Hematopoietic multipotent progenitor cell treated with erythropoietin and hydrocortisone succinate and interleukin-3 and kit ligand, for 15 days (in vitro differentiated cells): ENCODE measurements at regions not wholly inside any gene's neighbourhood (a gene's known extent, or its start where the extent isn't known, plus 50 kb on each side); places are given as distances from the start of the nearest gene placed in this dataset.
"Not testable (repeated sequence)": the region's sequence is repeated elsewhere in the genome, so short reads cannot be mapped to it uniquely, and the experiment has no call there.

Experiments used
- DNase-seq: peaks from one replicate; pipeline ENCODE4 v3.0.0-alpha.2; 2015; ENCODE audit warnings: low spot score

DNA sequence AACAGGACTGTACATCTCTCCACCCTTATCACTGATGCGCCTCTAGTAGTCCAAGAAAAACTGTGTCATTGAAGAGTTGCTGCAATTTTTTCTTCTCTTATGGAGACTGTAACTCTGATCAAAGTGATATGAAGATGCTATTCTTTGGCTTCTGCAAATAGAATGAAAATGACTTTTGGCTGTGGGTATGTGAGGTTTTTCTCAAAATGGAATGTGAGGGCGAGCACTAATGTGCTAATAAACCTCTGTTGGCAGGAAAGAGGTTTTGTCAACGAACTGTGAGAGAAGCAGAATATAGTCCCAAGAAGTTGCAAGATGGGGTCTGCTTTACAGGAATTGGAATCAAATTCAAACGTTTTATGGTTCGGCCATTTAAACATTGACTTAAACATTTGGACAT lies 252.0 kb upstream of the GAS1 start:
- DNase-seq, result no peak

DNA sequence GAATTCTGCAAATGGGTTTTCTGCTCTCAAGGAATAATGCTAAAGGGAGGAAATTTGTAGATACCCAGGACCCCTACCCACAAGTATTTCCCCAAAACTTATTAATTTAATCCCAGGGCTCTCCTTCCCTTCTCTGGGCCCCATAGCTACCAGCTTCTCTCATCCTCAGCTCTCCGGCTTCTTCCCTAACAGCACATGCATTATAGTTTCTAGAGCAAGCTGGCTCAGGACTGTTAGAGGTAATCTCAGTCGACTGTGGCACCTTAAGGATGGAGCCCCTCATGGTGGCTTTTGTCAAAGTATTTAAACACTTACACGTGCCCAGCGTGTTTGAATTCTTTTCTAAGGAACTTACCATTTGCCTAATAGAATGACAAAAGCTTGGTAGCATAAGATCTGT lies 252.5 kb upstream of the GAS1 start:
- no peak for DNase-seq

DNA sequence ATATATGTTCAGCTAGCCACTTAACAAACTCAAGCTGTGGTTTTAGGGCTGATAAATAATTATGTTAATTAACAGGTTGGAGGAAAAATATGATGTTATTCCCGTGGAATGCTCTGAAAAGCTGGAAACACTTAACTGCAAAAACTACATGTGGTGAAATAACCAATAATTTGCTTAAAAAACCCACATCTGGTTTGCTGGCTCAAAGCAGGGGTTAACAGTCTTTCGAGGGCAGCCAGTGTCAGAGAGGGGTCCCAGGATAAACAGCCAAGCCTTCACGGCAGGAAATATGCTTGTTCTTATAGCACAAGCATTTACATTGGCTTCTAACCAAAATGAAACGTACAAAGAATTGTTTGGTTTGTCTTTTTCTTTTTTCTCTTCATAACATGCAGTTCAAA lies 254.0 kb upstream of the GAS1 start:
- DNase-seq, result no peak

DNA sequence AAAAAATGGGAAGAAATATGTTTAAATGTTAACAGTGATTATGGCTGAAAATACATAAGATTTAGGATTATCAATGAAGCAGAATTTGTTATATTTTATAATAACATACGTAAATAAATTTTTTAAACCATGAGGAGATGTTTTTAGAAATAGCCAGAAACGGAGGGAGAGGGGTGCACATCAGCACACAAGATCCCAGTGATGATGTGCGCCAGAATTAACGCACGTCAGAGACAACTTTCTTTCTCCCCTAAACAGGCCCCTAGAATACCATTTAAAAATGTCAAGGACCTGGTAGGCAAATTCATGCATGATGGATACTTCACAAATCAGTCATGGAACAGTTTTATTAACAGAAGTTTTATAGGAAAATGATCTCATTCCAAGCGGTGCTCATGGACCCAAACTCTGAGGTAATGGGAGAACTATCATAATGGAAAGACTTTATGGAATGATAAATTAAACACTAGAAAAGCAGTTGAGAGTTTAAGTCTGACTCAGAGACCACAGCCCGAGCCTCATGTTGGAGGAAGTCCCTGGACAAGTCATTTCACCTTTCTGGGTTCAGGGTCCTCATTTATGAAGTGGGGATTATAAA lies 258.9 kb upstream of the GAS1 start:
- no peak for DNase-seq

DNA sequence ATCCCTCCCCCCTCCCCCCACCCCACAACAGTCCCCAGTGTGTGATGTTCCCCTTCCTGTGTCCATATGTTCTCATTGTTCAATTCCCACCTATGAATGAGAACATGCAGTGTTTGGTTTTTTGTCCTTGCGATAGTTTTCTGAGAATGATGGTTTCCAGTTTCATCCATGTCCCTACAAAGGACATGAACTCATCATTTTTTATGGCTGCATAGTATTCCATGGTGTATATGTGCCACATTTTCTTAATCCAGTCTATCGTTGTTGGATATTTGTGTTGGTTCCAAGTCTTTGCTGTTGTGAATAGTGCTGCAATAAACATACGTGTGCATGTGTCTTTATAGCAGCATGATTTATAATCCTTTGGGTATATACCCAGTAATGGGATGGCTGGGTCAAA lies 263.4 kb upstream of the GAS1 start:
- DNase-seq, result not testable (repeated sequence)

DNA sequence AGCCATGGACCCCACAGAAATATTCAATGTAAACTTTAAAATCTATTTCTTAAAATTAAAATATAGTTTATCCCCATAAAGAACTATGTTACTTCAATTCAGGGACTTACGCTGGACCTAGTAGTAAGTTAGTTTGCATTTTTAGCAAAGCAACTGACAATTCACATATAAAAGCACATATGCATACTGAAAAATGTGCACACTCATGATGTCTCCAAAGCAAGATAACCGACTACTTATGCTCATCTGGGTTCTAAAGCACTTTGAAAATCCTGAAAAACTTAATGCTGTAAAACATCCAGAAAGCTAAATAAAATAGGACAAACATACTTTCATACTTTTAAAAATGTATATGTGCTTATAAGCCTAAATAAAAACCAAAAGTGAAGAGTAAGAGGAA lies 264.4 kb upstream of the GAS1 start:
- no peak for DNase-seq

DNA sequence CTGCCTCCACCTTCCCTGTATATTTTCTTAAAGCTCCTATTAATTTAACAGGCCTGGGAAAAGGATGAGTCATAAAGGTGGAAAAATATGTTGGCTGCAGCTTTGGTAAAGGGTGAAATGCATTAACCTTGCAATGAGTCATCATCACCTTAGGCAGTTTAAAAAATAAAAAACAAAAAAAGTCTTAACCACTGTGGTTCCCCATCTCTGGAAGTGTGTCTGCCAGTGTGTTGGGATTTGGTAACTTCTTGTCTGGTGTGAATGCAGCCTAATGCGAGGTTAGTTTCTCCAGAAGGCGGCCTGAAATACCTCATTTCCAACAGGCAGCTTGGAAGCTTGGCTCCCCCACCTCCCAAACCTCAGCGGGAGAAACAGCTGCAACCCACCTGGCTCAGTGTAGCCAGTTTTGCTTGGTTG lies 265.3 kb upstream of the GAS1 start:
- no peak for DNase-seq

DNA sequence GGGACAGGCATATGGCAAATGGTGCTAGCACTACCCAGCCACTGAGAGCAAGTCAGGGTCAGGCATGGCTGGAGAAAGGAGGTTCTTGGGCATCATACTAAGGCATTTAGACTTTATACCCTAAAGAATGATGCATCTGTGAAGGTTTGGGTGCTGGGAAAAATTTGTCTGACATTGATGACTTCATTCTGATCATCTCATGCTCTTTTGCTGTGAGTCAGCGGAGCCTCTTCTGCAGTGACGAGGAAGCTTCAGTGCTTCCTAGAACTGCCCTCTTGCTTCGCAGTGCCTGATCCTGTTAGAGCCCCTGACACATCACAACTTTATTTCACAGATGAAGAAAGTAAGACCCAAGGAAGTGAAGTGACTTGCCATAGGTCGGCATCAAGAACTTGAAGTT lies 266.6 kb upstream of the GAS1 start:
- no peak for DNase-seq

DNA sequence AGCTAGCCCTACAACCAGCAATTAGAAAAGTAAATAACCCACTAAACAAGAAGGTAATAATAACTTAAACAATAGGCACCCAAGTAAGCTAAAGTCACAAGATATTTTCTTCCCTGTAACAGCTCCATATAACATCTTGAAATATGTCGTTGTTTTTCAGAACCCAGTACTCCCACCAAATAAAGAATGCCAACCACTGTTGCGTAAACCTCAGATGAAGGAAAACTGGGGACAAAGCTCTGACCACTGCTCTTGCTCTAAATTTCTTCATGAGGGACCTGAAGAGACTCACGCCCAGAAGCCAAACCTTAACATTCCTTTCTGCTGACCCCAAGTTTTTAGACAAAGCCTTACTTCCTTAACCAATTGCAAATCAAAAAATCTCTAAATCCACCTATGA lies 267.7 kb upstream of the GAS1 start:
- no peak for DNase-seq

DNA sequence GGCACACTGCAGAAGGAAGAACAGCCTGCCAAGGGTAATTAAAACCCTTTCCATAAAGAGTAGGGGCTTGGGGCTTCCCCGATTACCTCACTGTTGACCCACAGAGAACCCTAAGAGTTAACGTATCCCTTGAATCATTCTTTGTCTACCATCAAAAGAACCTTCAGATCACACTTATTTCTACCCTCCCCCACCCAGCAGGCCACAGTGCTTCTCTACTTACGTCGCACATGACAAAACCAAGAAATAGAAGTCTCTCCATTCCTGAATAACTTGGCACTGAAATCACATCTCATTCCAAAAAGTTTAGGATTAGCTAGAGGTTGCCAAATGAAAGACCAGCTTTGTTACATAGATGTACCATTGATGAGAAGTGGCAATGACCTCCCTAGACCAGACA lies 268.7 kb upstream of the GAS1 start:
- DNase-seq, result no peak

DNA sequence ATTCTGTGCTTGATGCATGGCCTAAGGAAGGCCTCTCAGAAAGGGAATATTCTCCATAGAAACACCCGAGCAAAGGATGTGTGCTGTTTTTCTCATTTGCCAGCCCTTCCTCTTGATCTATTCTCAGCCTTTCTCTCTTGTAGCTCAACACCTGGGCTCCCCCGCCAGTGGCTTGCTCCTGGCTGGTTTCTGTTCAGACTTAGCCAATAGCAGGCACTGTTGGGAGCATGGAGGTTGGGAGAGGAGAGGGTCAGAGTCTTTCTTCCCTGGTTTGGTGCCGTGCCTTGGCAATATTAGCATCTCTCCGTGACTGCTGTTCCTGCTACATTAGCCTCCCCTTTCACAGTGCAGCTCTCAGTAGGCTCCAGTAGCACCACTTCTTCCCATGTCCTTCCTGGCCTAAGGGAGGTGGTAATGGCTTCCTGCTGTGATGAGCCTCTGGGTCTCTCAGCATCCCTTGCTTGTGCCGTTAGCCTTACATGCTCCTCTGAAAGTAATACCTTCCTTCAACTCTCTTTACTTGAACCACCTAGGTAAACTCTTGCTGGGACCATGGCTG lies 269.7 kb upstream of the GAS1 start:
- DNase-seq, result no peak

DNA sequence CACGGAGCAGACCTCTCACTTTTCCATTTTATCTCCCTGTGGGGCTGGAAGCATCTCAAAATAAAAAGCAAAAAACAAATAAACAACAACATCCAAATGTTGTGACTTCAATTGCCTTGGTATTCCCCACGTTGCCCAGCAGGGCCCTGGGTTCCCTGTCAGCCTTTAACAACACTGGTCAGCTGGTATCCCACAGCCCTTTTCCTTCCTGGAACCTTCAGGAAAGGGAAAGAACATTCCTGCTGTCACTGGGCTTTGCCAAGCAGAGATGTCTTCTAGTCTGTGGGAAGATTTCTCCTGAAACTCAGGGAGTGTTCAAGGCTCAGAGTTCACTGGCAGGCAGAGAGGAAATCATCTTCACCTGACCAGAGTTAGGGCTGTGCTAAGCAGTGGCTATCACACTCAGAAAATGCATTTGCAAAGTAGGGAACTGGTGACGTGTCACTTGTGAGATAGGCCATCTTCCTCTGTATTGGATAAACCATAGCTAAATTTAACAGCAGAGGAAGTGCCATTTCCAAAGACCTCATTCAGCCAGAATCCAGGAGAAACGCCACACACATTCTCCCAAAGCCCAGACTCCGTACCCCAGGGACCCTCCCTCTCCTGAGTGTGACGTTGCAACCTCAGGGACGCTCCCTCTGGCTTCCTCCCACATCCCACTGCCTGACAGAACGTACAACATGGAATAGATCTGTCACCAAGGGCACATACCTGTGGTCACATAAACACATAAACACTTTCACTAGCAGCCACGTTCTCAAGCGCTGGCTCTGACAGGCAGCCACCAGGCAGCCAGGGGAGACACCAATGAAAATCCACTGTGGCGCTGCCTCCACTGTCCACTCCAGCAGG lies 274.0 kb upstream of the DAPK1 start:
- DNase-seq, result no peak

DNA sequence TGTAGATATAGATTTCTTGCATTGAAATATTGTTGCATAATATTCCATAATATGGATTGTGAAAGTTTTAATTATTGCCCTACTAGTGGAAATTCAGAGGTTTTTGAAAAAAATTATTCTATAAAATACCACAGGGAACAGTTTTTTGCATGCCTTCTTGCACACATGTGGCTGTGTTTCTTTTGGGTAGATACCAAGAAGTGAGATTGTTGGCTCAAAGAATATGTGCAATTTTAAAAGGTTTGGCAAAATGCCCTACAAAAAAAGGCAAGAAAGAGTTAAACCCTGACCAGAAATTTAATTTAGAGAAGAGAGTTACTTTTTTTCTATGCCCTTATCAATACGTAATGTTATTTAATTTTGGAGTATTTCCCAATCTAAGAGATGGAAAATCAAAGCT lies 270.8 kb upstream of the DAPK1 start:
- no peak for DNase-seq

DNA sequence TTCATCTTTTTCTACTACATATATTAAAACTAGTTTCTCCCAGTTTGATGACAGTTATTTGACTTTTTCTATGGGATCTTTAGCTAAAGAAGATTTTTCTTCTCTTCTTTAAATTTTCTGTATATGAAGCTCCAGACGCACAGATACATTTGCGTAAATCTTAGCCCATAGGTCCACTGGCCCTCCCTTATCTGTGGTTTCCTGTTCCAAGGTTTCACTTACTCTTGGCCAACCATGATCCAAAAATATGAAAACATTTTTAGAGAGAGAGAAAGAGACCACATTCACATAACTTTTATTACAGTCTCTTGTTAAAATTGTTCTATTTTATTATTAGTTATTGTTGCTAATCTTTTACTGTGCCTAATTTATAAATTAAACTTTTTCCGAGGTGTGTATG lies 270.2 kb upstream of the DAPK1 start:
- DNase-seq, result no peak

DNA sequence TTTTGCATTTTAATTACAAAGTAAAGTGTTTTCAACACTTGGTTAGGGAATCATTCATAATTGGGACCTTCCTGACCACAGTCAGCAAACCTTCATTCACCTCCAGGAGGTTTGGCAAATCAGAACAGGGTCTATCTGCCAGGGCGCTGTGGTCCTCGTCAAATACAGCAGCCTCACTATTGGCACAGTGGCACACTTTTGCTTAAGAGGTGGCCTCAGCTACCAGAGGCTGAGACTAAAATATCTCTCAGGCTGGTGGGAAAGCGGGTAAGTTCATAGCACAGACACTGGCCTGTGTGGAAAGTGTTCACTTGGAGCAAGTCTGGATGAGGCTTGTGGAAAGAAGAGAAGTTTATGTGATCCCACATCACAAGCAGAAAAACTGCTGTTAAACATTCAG lies 268.6 kb upstream of the DAPK1 start:
- no peak for DNase-seq

DNA sequence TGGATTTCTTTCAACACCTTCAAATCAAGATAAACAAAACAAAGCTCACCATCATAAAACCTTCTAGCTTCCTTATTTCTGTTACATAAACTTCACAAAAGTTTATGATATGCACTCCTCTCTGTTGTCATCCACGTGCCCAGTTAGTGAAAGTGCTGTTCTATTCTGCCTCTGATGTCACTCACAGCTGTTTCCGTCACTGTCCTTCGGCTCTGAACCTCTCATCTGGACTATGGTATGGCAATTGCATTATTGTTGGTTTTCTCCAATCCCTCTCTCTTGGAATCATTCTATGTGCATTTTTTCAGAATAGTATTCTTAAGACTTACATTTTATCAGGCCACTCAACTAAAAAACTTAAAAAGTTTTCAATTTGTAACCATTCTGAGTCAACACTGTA lies 264.2 kb upstream of the DAPK1 start:
- no peak for DNase-seq

DNA sequence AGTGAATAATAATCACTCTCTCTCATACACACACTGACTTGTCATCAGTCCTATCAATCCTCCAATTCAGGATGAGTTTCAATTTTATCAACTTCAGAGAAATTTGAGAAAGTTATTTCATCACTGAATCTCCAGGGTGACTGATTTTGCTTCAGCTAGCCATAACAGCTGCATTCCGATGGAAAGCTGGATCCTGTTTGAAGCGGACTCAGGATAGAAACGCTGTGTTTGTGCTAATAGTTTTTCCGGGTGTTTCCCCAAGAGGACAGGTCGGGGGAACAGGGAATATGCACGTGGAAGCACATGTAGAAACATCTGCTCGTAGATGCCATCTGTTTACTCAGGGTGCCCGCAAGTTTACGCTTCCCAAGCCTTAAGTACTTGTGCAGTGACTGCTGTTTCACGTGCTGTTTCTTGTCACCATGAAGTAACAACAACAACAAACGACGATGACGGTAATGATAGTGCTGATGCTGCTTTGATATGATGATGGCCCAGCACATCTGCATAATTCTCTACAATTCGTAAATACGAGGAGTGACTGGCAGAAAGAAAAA lies 263.7 kb upstream of the DAPK1 start:
- no peak for DNase-seq

DNA sequence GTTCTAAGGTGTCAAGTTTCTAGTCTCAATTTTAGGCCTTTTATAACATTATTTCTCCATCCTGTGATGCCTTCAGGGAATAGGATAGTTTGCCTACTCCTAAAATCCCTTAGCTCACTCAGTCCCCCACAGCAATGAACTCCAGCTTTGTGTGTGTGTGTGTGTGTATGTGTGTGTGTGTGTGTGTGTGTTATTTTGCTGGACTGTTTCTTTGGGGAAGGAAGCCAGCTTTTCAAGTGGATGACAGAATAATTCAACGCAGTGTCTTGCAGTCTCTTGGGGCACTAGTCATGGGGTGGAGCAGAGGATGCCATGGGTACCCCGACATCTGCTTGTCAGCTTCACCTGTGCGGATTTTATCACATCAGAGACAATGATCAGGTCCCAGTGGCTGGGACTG lies 262.8 kb upstream of the DAPK1 start:
- no peak for DNase-seq

DNA sequence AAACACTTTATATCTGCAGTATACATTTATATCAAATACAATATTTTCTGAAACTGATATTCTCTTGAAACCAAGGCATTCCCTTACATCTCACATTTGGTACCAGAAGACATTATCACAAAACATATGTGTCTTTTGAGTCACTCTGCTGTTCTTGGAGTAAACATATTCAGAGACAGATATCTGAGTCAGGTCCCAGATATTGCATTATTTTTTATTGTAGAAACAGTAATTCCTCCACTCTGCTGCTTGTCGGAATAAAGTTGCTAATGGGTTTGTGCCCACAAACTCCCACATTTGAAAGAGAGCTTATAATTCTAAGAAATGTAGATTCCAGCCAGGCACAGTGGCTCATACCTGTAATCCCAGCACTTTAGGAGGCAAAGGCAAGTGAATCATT lies 261.1 kb upstream of the DAPK1 start:
- DNase-seq, result no peak

DNA sequence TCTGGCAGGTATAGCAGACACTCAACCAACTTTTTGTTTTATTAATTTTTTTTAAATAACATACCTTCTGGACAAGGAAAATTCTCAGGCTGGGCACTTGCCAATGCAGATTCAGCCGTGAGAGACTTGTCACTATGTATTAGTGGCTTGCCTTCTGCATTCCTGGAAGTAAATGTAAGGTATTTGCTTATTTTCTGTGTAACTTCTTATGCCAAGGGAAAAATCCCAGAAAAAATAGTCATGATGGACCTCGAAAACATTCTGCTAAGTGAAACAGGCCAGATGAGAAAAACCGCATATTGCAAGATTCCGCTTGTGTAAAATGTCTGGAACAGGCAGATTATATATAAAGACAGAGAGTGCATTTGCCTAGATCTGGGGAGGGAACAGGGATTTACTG lies 260.3 kb upstream of the DAPK1 start:
- no peak for DNase-seq

DNA sequence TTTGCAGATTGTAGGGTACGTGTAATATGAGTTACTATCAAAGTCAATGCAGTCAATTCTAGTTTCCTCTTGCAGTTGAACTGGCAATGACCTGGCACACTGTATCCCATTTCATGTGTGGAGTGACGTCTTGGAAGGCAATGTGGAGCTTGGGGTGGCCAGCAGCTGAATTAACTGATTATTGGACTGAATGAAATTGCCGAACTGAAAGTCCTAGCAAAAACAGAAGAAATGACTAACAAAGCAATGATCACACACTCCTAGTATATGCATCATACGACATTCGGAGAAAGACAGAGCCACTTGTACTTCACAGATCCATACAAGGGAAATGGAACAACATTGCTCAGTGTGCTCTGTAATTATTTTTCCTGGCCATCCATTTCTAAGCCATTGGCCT lies 259.1 kb upstream of the DAPK1 start:
- DNase-seq, result no peak

DNA sequence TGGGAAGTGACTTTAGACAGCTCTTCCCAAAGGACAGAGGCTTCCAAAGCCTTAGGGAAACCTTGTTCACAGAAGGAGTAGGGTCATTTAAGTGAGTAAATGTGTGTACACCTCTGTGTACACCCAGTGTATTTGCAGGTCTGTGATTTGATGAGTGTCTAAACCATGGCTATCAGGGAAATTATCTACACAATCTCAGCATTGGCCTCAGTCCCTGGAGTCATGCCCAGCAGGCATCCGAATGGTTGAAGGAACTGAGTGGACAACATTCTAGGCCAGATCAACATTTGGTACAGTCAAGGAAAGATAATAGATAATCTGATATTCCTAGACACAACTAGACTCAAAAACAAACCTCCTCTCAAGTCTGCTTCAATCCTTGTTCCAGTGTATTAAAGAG lies 258.4 kb upstream of the DAPK1 start:
- no peak for DNase-seq

DNA sequence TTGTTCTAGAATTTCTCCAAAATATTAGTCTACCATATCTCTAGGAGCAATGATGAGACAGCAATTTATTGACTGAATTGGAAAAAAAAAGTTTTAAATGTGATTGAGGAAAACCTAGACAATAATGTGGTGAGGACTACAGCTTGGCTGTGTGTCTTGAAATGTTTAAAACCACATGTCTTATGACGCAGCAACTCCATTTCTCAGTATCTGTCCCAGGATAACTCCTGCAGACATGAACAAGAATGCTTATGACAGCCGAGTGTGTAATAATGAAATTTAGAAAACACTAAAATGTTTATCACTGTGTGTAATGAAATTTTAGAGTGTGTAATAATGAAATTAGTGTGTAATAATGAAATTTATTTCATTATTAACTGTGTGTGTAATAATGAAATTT lies 254.1 kb upstream of the DAPK1 start:
- DNase-seq, result no peak
